NK-92 treated with Interleukin-12 subunit alpha and Interleukin-12 subunit beta, amount 100 ng/mL, for 24 hours (cell line): ENCODE measurements at regions not wholly inside any gene's neighbourhood (a gene's known extent, or its start where the extent isn't known, plus 50 kb on each side); places are given as distances from the start of the nearest gene placed in this dataset.
"Not testable (repeated sequence)": the region's sequence is repeated elsewhere in the genome, so short reads cannot be mapped to it uniquely, and the experiment has no call there.

Source experiments
- DNase-seq: peaks from one replicate; lab custom pipeline; 2025; lab: John Stamatoyannopoulos, UW

DNA sequence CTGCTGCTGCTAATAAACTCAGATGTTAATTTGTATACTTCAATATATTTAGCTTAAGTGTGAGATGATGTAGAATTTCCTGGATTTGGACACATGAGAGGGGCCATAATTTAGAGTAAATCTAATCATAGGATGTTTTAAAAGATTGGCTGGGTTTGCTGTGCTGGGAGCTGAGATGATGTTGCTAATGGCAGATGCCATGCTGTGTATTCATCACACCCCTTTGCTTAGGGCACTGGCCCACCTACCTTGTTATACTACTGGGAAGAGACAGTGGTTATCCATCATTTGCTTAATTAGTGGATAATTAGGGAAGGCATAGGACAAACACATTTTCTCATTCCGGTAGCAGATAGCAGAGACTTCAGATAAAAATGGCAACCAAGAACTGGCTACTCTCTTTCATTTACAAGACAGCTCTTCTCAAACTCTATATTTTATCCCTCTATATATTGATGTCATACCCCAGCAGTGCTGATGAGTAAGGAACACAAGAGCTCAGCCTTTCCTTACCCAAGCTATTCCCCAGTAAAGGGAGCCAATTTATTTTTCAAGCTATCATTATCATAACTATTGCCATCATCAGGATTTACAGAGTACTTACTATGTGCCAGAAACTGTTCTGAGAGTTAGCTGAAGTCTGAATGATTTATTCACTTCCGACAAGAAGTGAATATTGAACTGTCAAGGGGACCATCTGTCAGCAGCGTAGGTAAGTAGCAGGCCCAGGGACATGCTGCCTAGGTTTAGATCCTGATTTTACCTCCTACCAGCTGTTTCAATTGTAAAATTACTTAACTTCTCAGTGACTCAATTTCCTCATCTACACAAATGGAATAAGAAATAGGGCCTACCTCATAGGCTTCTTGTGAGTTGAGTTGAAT is 204.6 kb upstream of the FLRT2 start:
- DNase-seq: no peak

DNA sequence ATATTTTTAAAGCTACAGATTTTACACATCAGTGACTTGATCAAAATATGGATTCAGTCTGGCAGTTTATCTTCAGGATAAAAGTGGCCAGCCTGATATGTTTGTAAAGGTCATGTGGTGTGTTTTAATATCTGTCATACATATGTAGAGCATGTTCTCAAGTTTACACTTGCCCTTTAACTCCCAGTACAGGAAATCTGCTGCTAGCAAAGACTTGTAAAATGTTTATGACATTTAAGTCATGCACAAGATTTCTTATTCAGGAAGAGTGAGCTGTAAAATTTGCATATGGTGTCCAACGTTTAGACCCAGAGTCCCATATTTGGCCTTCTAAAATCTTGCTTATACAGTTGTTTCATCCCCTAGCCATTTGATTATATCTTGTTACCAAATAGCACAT is 197.5 kb upstream of the FLRT2 start:
- no peak for DNase-seq

GRCh38 chr14:85333313-85333712 is 196.6 kb upstream of the FLRT2 start:
- no peak for DNase-seq

GRCh38 chr14:85333841-85334240 is 196.1 kb upstream of the FLRT2 start:
- no peak for DNase-seq

GRCh38 chr14:85334316-85334715 is 195.6 kb upstream of the FLRT2 start:
- no peak for DNase-seq

- DNase-seq: no peak
Measured at GRCh38 chr14:85336257-85336656, 193.7 kb upstream of the FLRT2 start.

DNA sequence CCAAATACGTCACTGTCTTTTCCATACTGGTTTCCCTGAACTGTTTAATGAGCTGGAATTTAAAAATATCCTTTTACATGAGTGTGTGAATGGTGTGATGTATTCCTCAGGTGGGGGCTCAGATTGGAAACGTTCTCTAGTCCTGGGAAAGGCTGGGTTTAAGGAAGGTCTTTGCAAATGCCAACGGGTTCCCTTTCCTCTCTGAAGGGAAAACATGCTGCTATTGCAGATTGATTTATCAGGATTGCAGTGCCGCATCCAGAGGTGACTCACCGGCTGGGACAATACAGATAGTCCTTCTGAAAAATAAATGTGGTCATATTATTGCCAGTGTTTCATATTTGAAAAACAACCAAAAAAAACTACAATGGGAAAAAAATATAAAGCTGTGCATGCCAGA is 193.1 kb upstream of the FLRT2 start:
- no peak for DNase-seq

DNA sequence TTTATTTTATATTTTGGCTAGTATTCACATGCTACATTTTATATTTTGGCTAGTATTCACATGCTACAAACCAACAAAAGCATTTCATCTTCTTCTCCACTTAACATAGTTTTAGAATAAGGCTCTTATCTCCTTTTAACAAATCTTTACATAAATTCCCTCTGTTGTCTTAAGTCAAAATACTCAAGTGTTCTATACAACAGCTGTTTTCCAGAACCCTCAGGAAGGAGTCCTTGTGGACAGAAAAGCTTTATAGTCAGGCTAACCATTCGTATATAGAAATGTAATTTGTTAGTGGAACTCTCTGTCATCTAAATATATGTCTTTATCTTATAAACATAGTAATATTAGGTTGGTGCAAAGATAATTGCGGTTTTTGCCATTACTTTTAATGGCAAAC is 191.0 kb upstream of the FLRT2 start:
- DNase-seq: no peak

DNA sequence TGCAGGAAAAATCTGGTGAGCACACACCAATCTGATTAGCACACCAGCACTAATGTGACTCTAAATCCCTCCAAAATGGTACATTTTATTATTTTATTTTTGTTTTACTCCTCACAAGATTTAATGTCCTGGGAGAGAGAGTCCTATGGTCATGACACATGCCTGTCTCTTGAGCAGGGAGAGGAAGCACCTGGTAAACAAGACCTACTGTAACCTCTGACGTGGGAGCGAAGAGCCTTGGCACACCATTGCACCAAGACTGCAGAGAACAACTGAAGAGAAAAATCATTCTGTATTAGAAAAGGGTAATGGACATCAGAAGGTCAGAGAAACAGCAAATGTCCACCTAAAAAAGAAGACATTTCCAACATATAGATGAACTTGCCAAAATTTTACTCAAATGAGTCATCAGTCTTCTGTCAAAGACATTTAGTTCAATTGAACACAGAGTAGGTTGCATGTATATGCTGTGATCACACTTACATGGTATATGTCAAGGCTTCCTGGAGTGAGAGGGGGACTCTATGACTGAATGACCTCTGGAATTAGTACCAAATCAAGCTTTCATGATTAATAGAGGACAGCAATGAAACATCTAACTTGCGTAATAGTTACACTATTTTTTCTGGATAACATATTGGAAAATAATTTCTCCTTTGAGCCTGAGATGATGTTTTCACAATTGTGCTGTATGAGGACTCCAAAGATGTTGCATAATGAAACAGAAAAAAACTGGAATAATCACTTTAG is 186.9 kb upstream of the FLRT2 start:
- no peak for DNase-seq

DNA sequence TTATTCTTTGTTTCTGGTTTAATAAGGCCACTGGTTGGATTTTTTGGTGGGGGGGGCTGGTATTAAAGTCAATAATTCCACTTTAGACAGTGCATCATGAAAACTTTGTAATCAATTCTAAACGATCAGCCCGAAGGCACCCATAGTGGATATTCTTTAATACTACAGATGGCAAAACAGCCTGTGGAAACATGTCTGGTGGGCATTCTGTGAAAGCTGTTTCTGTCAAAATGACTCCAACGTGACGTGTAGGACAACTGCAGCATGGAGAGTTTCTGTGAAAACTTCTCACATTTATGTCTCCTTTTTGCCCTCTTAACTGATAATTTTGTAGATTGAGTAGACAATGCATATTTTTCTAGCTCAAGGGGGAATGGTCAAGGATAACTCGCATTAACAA is 185.8 kb upstream of the FLRT2 start:
- no peak for DNase-seq

DNA sequence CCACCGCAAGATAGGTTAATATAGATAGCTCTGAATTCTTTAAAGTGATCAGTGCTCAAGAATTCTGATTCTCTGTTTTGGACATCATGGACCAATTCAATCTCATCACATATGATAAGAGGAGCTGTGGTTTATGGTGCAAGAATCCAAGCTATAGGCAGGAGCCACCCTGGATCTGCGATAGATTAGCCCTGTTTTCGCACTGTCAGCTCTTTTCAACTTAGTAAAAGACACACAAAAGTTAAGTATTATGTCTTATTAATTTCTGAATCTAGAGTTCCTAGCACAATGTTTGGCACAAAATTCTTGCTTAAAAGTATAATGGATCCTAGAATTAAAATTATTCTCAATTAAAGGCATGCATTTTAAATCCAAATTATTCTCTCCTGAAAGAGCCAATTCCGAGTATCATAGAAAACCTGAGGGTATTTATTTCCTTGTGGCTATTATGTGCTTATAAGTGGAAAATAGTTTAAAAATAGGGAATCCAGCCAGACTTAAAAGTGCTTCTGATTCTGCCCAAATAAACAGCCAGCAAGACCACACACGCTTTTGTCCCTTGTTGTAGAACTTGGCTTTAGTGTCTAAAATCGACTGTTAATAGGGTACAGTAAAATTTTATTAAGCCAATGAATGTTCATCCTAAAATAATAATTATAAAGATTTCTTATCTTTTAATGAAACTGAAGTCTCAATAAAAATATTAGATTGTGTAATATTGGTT is 184.9 kb upstream of the FLRT2 start:
- no peak for DNase-seq

DNA sequence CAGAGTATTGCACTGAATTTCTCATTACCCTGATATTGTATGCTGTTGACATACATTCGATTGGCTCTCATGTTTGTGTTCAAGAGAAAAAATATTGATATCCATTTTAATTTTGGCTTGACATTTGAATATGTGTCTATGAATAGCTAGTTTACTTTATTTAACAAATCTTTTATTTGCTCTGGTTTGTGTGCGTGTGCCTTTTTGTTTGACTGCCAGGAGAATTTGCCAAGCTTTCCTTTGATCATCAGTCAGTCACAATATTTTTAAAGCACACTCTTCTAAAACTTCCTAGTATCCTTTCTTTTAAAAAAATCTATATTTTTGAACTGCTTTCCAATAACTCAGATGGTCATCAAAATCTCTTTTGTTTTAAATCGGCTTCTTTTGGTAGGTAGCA is 179.3 kb upstream of the FLRT2 start:
- no peak for DNase-seq

DNA sequence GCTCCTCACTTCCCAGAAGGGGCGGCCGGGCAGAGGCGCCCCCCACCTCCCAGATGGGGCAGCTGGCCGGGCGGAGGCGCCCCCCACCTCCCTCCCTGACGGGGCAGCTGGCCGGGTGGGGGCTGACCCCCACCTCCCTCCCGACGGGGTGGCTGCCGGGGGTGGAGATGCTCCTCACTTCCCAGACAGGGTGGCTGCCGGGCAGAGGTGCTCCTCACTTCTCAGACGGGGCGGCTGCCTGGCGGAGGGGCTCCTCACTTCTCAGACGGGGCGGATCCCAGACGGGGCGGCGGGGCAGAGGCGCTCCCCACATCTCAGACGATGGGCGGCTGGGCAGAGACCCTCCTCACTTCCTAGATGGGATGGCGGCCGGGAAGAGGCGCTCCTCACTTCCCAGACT is 177.4 kb upstream of the FLRT2 start:
- not testable (repeated sequence) for DNase-seq

DNA sequence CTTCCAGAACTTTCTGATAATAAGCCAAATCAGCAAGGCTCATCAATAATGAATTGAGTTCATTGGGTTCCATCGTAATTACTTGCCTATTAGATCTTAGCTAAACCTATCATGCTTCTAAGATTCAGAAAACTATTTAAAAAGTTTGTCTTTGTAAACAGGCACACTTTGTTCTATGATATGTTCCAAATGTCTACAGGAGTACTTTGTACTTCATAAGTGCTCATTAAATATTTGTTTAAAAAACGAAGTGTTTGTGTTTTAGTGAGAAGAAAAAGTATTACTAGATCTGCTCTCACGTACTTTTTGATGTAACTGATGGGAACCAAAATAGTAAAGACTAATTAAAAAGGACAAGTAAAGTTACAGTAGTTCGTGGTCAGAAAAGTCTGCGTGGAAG is 172.8 kb upstream of the FLRT2 start:
- no peak for DNase-seq

DNA sequence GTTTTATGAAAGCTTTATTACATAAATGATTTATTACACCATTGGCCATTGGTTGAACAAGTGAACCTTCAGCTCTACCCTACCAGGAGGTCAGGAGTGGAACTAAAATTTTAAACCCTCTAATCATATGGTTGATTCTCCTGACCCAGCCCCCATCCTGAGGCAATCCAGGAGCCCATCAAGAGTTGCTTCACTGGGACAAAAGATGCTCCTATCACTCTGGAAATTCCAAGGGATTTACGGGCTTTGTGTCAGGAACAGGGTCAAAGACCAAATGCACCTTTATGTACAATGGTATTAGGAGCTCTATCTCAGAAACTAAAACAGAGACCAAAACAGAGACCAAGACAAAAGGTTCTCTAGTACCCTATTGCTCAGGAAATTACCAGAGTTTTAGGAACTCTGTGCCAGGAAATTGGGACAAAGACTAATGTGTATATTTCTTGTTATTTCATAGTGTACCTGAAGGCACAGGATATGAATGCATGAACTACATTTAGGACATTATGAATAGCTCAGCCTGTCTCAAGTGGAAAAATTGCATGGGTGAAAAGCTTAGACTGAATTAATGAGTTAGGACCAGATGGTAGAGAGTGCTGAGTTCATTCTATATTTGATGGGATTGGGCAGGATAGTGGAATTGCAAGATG is 171.7 kb upstream of the FLRT2 start:
- DNase-seq: no peak

DNA sequence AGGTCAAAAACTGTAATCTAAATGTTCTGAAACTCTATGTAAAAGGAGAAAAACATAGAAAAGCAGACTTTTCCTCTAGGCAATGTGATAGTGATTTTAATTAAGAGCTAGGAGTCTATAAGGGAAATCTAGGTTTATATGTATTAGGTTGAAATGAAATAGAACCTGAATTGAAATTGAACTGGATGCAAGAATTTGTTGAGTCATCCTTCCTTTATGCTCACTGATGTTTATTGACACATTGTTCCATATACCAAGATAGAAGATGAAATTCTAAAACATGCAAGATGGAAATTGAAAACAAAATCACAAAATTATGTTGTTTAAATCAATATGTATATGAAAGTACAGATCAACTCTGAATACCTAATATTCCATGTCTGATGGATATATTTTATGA is 170.4 kb upstream of the FLRT2 start:
- DNase-seq: no peak

- no peak for DNase-seq
Measured at GRCh38 chr14:85363358-85363757, 166.6 kb upstream of the FLRT2 start.

- DNase-seq: no peak
Measured at GRCh38 chr14:85366226-85366625, 163.7 kb upstream of the FLRT2 start.

DNA sequence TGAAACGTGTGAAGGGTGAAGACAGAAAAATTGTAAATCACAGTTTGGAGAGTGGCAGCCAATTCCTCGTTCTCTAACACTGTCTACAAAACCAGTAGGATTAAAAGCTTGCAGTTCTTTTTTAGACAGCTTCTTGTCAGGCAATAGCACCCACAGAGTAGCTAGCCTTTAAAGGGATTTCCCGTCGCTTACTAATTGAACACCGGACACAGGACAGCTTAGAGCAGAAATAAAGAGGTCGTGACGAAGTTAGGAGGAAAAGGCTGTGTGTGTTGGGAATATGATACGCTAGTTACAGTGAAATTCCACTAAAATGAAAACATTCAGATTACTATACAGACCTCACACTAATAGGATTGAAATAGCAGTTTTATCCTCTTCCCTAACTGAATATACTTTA is 149.1 kb upstream of the FLRT2 start:
- DNase-seq: no peak

GRCh38 chr14:85382341-85382740 is 147.6 kb upstream of the FLRT2 start:
- DNase-seq: no peak

DNA sequence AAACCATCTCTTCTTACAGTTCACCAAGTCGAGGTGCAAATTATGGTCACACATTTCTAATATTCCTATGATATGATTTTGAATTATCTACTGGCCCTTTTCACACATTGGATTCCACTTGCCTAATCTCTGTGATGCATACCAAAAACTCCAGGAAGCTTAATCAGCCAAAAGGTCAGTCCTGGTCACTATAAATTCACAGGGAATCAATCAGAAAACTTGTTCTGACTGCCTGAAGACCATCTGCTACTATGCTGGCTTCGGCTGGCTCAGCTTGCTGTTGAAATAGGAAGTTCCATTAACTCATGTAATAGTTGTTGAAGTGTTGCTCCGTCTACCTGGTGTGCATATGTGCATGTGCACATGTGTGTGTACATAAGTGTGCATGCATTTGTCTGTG is 142.8 kb upstream of the FLRT2 start:
- no peak for DNase-seq

- no peak for DNase-seq
Measured at GRCh38 chr14:85390236-85390635, 139.7 kb upstream of the FLRT2 start.
